ENCODE measurements at regions not wholly inside any gene's neighbourhood (a gene's known extent, or its start where the extent isn't known, plus 50 kb on each side); places are given as distances from the start of the nearest gene placed in this dataset.

DNA sequence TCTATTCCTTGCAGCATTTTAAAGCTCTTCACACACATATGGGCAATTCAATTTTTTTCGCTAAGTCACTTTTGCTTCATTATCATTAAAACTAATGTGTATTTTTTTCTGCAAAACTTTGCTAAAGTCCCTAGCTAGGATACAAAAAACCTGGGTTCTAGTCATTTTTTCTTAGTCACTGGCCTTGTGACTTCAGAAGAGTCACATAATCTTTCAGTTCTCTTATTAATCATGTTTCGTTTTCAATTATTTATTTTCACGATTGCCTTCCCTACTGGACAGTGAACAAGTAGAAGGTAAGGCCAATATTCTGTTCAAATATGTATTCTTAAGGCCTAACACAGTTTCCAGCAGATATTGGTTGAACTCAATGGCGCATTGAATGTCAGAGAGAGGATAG lies 60.9 kb upstream of the CYRIA start:
- no peak overlapping the region for H3K27ac ChIP-seq (ENCODE audit: low read length)
- TF ChIP-seq EZH2 (optimal IDR thresholded peaks at IDR 0.05; ENCODE audit: low read depth, low read length) (no peak), CTCF (IDR thresholded peaks at IDR 0.05; ENCODE audit: low read length) (no peak), EZH2phosphoT487 (IDR thresholded peaks at IDR 0.05; ENCODE audit: low read length) (no peak)
- H3K79me2 ChIP-seq (ENCODE audit: low read length) = no peaks in the 10 kb centered on the region
- H3K27me3 ChIP-seq (replicated peaks; ENCODE audit: insufficient read depth, low read length) = no peaks in the 10 kb centered on the region
- no peaks in the 10 kb centered on the region for H3K9me2 ChIP-seq (replicated peaks; ENCODE audit: insufficient read depth, low read length)
- H3K4me1 ChIP-seq (ENCODE audit: low read length) = 0 out of 2 replicates have a peak, but pooled peaks cover 5% of the 10 kb centered on the region
- no peaks in the 10 kb centered on the region for H3K36me3 ChIP-seq (replicated peaks; ENCODE audit: insufficient read depth, low read length)
- no peak overlapping the region for H3K4me3 ChIP-seq (ENCODE audit: low read length)
- H3F3A ChIP-seq (ENCODE audit: insufficient read depth, low read length) = no peaks in the 10 kb centered on the region
- H3K4me2 ChIP-seq (ENCODE audit: low read depth, low read length) = no peak overlapping the region
- H2AFZ ChIP-seq (ENCODE audit: low read length) = no peak overlapping the region
- no peak overlapping the region for H3K9ac ChIP-seq (ENCODE audit: low read length)
- no peaks in the 10 kb centered on the region for H3K9me3 ChIP-seq (replicated peaks; ENCODE audit: insufficient read depth, low read length)
- DNase-seq = no peak
- no peaks in the 10 kb centered on the region for H4K20me1 ChIP-seq (ENCODE audit: insufficient read depth, low read length)

- no peak for TF ChIP-seq EZH2phosphoT487 (IDR thresholded peaks at IDR 0.05; ENCODE audit: low read length)
- no peak for TF ChIP-seq EZH2 (optimal IDR thresholded peaks at IDR 0.05; ENCODE audit: low read depth, low read length)
These were observed 60.5 kb upstream of the CYRIA start for GRCh38 chr2:16726147-16726546.

GRCh38 chr2:16725549-16725948 lies 59.9 kb upstream of the CYRIA start:
- Histone ChIP-seq H3K4me2 (ENCODE audit: low read depth, low read length) (no peak overlapping the region), H3K9ac (ENCODE audit: low read length) (no peak overlapping the region)

More at GRCh38 chr2:16726147-16726546, 60.5 kb upstream of the CYRIA start:
- no peak overlapping the region for H2AFZ ChIP-seq (ENCODE audit: low read length)
- 0 out of 2 replicates have a peak, but pooled peaks cover 5% of the 10 kb centered on the region for H3K4me1 ChIP-seq (ENCODE audit: low read length)
- H3K36me3 ChIP-seq (replicated peaks; ENCODE audit: insufficient read depth, low read length) = no peaks in the 10 kb centered on the region
- DNase-seq = no peak
- H4K20me1 ChIP-seq (ENCODE audit: insufficient read depth, low read length) = no peaks in the 10 kb centered on the region
- no peak overlapping the region for H3K27ac ChIP-seq (ENCODE audit: low read length)
- H3K9me3 ChIP-seq (replicated peaks; ENCODE audit: insufficient read depth, low read length) = no peaks in the 10 kb centered on the region
- H3K9me2 ChIP-seq (replicated peaks; ENCODE audit: insufficient read depth, low read length) = no peaks in the 10 kb centered on the region
- H3K4me2 ChIP-seq (ENCODE audit: low read depth, low read length) = no peak overlapping the region
- no peak overlapping the region for H3K4me3 ChIP-seq (ENCODE audit: low read length)
- no peaks in the 10 kb centered on the region for H3K79me2 ChIP-seq (ENCODE audit: low read length)
- H3K27me3 ChIP-seq (replicated peaks; ENCODE audit: insufficient read depth, low read length) = no peaks in the 10 kb centered on the region
- H3K9ac ChIP-seq (ENCODE audit: low read length) = no peak overlapping the region
- no peaks in the 10 kb centered on the region for H3F3A ChIP-seq (ENCODE audit: insufficient read depth, low read length)

More at GRCh38 chr2:16725549-16725948, 59.9 kb upstream of the CYRIA start:
- DNase-seq = no peak
- Histone ChIP-seq H3K9me3 (replicated peaks; ENCODE audit: insufficient read depth, low read length) (no peaks in the 10 kb centered on the region), H3K36me3 (replicated peaks; ENCODE audit: insufficient read depth, low read length) (no peaks in the 10 kb centered on the region), H2AFZ (ENCODE audit: low read length) (no peak overlapping the region), H3F3A (ENCODE audit: insufficient read depth, low read length) (no peaks in the 10 kb centered on the region), H3K27me3 (replicated peaks; ENCODE audit: insufficient read depth, low read length) (no peaks in the 10 kb centered on the region), H3K4me3 (ENCODE audit: low read length) (no peak overlapping the region), H3K27ac (ENCODE audit: low read length) (no peak overlapping the region), H3K4me1 (ENCODE audit: low read length) (0 out of 2 replicates have a peak, but pooled peaks cover 5% of the 10 kb centered on the region), H3K79me2 (ENCODE audit: low read length) (no peaks in the 10 kb centered on the region), H4K20me1 (ENCODE audit: insufficient read depth, low read length) (no peaks in the 10 kb centered on the region), H3K9me2 (replicated peaks; ENCODE audit: insufficient read depth, low read length) (no peaks in the 10 kb centered on the region)
- TF ChIP-seq EZH2phosphoT487 (IDR thresholded peaks at IDR 0.05; ENCODE audit: low read length) = no peak
- TF ChIP-seq CTCF (IDR thresholded peaks at IDR 0.05; ENCODE audit: low read length) = no peak
- no peak for TF ChIP-seq EZH2 (optimal IDR thresholded peaks at IDR 0.05; ENCODE audit: low read depth, low read length)
